Testis (tissue), 2 donors: ENCODE measurements at regions not wholly inside any gene's neighbourhood (a gene's known extent, or its start where the extent isn't known, plus 50 kb on each side); places are given as distances from the start of the nearest gene placed in this dataset.

ENCODE experiments used
- DNase-seq: peaks from one replicate; pipeline ENCODE4 v3.0.0-alpha.2; 2019
- H3K27ac ChIP-seq, 2 donors: fragments of 200-600 bp; sonication (generic); one replicate each; pipeline ENCODE4 v1.5.1; 2019
- H3K27me3 ChIP-seq: fragments of 200-600 bp; sonication (generic); one replicate; pipeline ENCODE4 v1.5.1; 2019
- H3K36me3 ChIP-seq: fragments of 200-600 bp; sonication (generic); one replicate; pipeline ENCODE4 v1.5.1; 2017; ENCODE audit warnings: low read depth; ENCODE audit errors: missing control alignments
- H3K4me1 ChIP-seq: fragments of 200-600 bp; sonication (generic); one replicate; pipeline ENCODE4 v1.5.1; 2019
- H3K4me3 ChIP-seq, 2 donors: fragments of 200-600 bp; sonication (generic); one replicate each; pipeline ENCODE4 v1.5.1; 2017 to 2019
- H3K9me3 ChIP-seq: fragments of 200-600 bp; sonication (generic); one replicate; pipeline ENCODE4 v1.5.1; 2017
- POLR2A ChIP-seq: fragments of 450-650 bp; IDR thresholded peaks from one replicate; pipeline ENCODE4 v1.6.1; 2017; ENCODE audit warnings: antibody characterized with exemption, mild to moderate bottlenecking, moderate library complexity
- WGBS, 2 donors: methylation state at CpG; one replicate each; pipeline ENCODE4 v1.1.5; 2018; 5-methylcytosine and 5-hydroxymethylcytosine counted together
- intact Hi-C: fragments of 100-400 bp; cut with DNase I; formaldehyde crosslinking; loops from one replicate; pipeline ENCODE4 v1.15.1; 2023; ENCODE audit warnings: low total_unique reads
- TF ChIP-seq, protein P1 (sequence below), 3 experiments: fragments of 450-650 bp in 2 of 3; fragments of 200-600 bp in 1 of 3; sonication (generic) in 1 of 3; IDR thresholded peaks; one replicate each; pipeline ENCODE4 v1.5.1; 2016 to 2019; ENCODE audit warnings: antibody characterized with exemption in 3 of 3, mild to moderate bottlenecking in 2 of 3, moderate library complexity in 1 of 3

DNA sequence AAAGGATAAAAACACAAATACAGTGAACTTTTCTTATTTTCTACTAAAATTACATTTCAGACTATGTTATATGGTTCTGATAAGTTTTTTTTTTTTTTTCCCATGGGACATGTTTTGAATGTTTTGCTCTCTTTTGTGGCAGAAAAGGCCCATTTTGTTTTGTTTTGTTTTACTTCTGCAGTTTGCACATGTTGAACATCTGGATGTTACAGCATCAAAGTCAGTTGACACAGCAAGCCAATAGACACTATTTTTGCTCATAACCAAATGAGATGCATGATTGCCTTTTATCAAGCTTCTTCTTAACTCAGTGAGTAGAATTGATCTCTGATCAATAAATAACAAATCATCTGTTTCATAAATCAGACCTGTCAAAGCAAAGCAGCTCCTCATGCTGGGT lies 904.2 kb downstream of the ADGRL2 start:
- intact Hi-C loops, result no loop called here
- Histone ChIP-seq H3K36me3 (no peaks in the 10 kb centered on the region), H3K9me3 (no peaks in the 10 kb centered on the region), H3K27me3 (no peaks in the 10 kb centered on the region), H3K4me3 (no peak overlapping the region), H3K27ac (no peak overlapping the region), H3K4me1 (no peaks in the 10 kb centered on the region)
- no peak for DNase-seq
- no peak for TF ChIP-seq POLR2A
- TF ChIP-seq, protein P1, sequence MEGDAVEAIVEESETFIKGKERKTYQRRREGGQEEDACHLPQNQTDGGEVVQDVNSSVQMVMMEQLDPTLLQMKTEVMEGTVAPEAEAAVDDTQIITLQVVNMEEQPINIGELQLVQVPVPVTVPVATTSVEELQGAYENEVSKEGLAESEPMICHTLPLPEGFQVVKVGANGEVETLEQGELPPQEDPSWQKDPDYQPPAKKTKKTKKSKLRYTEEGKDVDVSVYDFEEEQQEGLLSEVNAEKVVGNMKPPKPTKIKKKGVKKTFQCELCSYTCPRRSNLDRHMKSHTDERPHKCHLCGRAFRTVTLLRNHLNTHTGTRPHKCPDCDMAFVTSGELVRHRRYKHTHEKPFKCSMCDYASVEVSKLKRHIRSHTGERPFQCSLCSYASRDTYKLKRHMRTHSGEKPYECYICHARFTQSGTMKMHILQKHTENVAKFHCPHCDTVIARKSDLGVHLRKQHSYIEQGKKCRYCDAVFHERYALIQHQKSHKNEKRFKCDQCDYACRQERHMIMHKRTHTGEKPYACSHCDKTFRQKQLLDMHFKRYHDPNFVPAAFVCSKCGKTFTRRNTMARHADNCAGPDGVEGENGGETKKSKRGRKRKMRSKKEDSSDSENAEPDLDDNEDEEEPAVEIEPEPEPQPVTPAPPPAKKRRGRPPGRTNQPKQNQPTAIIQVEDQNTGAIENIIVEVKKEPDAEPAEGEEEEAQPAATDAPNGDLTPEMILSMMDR (IDR thresholded peaks at IDR 0.05), result no peak

GRCh38 chr1:82704393-82704792 lies 903.7 kb downstream of the ADGRL2 start:
- no peak for TF ChIP-seq POLR2A
- TF ChIP-seq, protein P1 (IDR thresholded peaks at IDR 0.05), result no peak
- DNase-seq, result no peak
- Histone ChIP-seq H3K36me3 (no peaks in the 10 kb centered on the region), H3K4me3 (no peak overlapping the region), H3K27ac (no peak overlapping the region), H3K4me1 (no peaks in the 10 kb centered on the region), H3K27me3 (no peaks in the 10 kb centered on the region), H3K9me3 (no peaks in the 10 kb centered on the region)
- intact Hi-C loops, result no loop called here
- 30 to 39% methylated on average over 3 of the region's 3 CpGs for WGBS, 2 donors

GRCh38 chr1:82703951-82704350 lies 903.2 kb downstream of the ADGRL2 start:
- no peak overlapping the region for H3K4me3 ChIP-seq
- no peaks in the 10 kb centered on the region for H3K9me3 ChIP-seq
- no peaks in the 10 kb centered on the region for H3K36me3 ChIP-seq
- no peak for DNase-seq
- no peaks in the 10 kb centered on the region for H3K27me3 ChIP-seq
- H3K27ac ChIP-seq, result no peak overlapping the region
- intact Hi-C loops, result no loop called here
- H3K4me1 ChIP-seq, result no peaks in the 10 kb centered on the region
- TF ChIP-seq, protein P1 (IDR thresholded peaks at IDR 0.05), result no peak
- TF ChIP-seq POLR2A, result no peak

- intact Hi-C loops, result no loop called here
- no peak for TF ChIP-seq POLR2A
- TF ChIP-seq, protein P1 (IDR thresholded peaks at IDR 0.05), result no peak
- Histone ChIP-seq H3K4me1 (no peaks in the 10 kb centered on the region), H3K27ac (no peak overlapping the region), H3K36me3 (no peaks in the 10 kb centered on the region), H3K4me3 (no peak overlapping the region), H3K9me3 (no peaks in the 10 kb centered on the region), H3K27me3 (no peaks in the 10 kb centered on the region)
- DNase-seq, result no peak
- WGBS, 2 donors, result 79 to 85% methylated on average over 5 of the region's 5 CpGs
Measured at GRCh38 chr1:82700476-82700875, 899.7 kb downstream of the ADGRL2 start.

DNA sequence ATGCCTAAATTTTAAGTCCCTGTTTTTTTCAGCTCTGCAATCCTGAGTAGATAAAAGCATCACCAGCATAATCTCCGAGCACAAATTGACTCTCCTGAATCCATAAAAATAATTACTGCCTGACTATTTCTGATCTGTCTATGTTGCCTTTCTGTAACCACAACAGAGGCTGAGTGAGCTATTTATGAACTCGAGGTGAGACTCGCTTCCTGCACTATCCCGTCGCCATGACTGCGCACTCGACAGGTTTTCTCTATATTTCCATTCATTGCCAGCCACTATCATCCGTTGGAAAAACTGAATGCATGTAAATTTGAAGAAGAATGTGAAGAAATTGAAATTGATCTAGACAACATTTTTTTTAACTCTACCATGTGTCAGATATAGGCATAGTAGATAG lies 897.2 kb downstream of the ADGRL2 start:
- no peaks in the 10 kb centered on the region for H3K9me3 ChIP-seq
- no peaks in the 10 kb centered on the region for H3K36me3 ChIP-seq
- no peak overlapping the region for H3K27ac ChIP-seq
- intact Hi-C loops, result no loop called here
- 56 to 63% methylated on average over 8 of the region's 8 CpGs for WGBS, 2 donors
- no peak for TF ChIP-seq POLR2A
- TF ChIP-seq, protein P1 (IDR thresholded peaks at IDR 0.05), result no peak
- H3K4me3 ChIP-seq, result no peak overlapping the region
- no peaks in the 10 kb centered on the region for H3K4me1 ChIP-seq
- H3K27me3 ChIP-seq, result no peaks in the 10 kb centered on the region
- no peak for DNase-seq
